ENCODE measurements at regions not wholly inside any gene's neighbourhood (a gene's known extent, or its start where the extent isn't known, plus 50 kb on each side); places are given as distances from the start of the nearest gene placed in this dataset.

- DNase-seq: peak; percentile 9
- H3K27ac ChIP-seq: no peak overlapping the region
- intact Hi-C loops (cut with DNase I; ENCODE audit: low total_unique reads): no loop called here
- H3K9me3 ChIP-seq: no peaks in the 10 kb centered on the region
- TF ChIP-seq POLR2A (IDR thresholded peaks at IDR 0.05) (no peak), CTCF (IDR thresholded peaks at IDR 0.05) (no peak)
- H3K36me3 ChIP-seq (ENCODE audit: low read depth, missing control alignments): no peaks in the 10 kb centered on the region
- 86 to 94% methylated on average over 11 to 13 of the region's 13 CpGs for WGBS, 2 donors
- no peak overlapping the region for H3K4me3 ChIP-seq
- no peaks in the 10 kb centered on the region for H3K4me1 ChIP-seq
- no peaks in the 10 kb centered on the region for H3K27me3 ChIP-seq
Observed at GRCh38 chr3:127407026-127407939, 119.4 kb upstream of the PRR20G start.

GRCh38 chr3:127406309-127407025 is 118.6 kb upstream of the PRR20G start:
- WGBS, 2 donors: 89% methylated on average over 13 to 14 of the region's 14 CpGs
- H3K4me1 ChIP-seq: no peaks in the 10 kb centered on the region
- TF ChIP-seq CTCF (IDR thresholded peaks at IDR 0.05) (no peak), POLR2A (IDR thresholded peaks at IDR 0.05) (no peak)
- intact Hi-C loops (cut with DNase I; ENCODE audit: low total_unique reads): no loop called here
- no peaks in the 10 kb centered on the region for H3K36me3 ChIP-seq (ENCODE audit: low read depth, missing control alignments)
- H3K4me3 ChIP-seq: no peak overlapping the region
- H3K27ac ChIP-seq: no peak overlapping the region
- no peak for DNase-seq
- no peaks in the 10 kb centered on the region for H3K27me3 ChIP-seq
- no peaks in the 10 kb centered on the region for H3K9me3 ChIP-seq

DNA sequence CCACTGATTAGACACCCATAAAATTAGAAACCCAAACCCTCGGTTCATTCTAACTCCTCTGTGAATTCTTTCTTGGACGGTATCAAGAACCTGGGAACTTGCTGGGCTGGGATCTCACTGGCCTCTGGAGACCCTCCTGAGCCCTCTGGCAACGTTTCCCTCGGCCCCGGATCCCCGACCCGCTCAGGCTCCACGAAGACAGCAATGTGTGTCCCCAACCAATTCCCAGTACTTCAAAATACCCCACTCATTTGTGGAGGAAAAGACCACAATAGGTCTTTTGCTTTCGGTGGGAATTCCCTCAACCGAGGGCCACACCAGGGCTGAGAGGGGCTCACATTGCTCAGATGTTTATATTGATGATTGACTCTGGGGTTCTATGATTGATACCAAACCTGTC is 117.9 kb upstream of the PRR20G start:
- TF ChIP-seq CTCF (IDR thresholded peaks at IDR 0.05) (no peak), POLR2A (IDR thresholded peaks at IDR 0.05) (no peak)
- Histone ChIP-seq H3K27ac (no peak overlapping the region), H3K9me3 (no peaks in the 10 kb centered on the region), H3K27me3 (no peaks in the 10 kb centered on the region), H3K36me3 (ENCODE audit: low read depth, missing control alignments) (no peaks in the 10 kb centered on the region), H3K4me1 (no peaks in the 10 kb centered on the region), H3K4me3 (no peak overlapping the region)
- no peak for DNase-seq
- 76 to 87% methylated on average over 10 of the region's 10 CpGs for WGBS, 2 donors
- intact Hi-C loops (cut with DNase I; ENCODE audit: low total_unique reads): no loop called here

GRCh38 chr3:127405010-127405598 is 117.3 kb upstream of the PRR20G start:
- intact Hi-C loops (cut with DNase I; ENCODE audit: low total_unique reads): no loop called here
- 86 to 89% methylated on average over 5 to 8 of the region's 8 CpGs for WGBS, 2 donors
- Histone ChIP-seq H3K36me3 (ENCODE audit: low read depth, missing control alignments) (no peaks in the 10 kb centered on the region), H3K4me3 (no peak overlapping the region), H3K27me3 (no peaks in the 10 kb centered on the region), H3K4me1 (no peaks in the 10 kb centered on the region), H3K9me3 (no peaks in the 10 kb centered on the region), H3K27ac (no peak overlapping the region)
- no peak for TF ChIP-seq CTCF (IDR thresholded peaks at IDR 0.05)
- no peak for TF ChIP-seq POLR2A (IDR thresholded peaks at IDR 0.05)
- DNase-seq: no peak

All from testis (tissue), 2 donors.